ENCODE measurements at regions not wholly inside any gene's neighbourhood (a gene's known extent, or its start where the extent isn't known, plus 50 kb on each side); places are given as distances from the start of the nearest gene placed in this dataset.

- TF ChIP-seq EZH2phosphoT487 (IDR thresholded peaks at IDR 0.05; ENCODE audit: insufficient read depth, low read depth) (no peak), EZH2 (IDR thresholded peaks at IDR 0.05; ENCODE audit: insufficient read depth, poor library complexity, severe bottlenecking) (no peak)
Observed at GRCh38 chr15:25572191-25572590, 133.4 kb upstream of the UBE3A start.
